ENCODE measurements at regions not wholly inside any gene's neighbourhood (a gene's known extent, or its start where the extent isn't known, plus 50 kb on each side); places are given as distances from the start of the nearest gene placed in this dataset.

GRCh38 chrX:1713296-1713695 is 98.4 kb downstream of the ASMT start:
- H3K4me3 ChIP-seq (ENCODE audit: low read depth in 1 of 2, low read length in 2 of 2) = no peak overlapping the region
- no peaks in the 10 kb centered on the region for H3K9me3 ChIP-seq (ENCODE audit: insufficient read depth, low read length, severe bottlenecking)
- H3K27me3 ChIP-seq (ENCODE audit: insufficient read depth, low read length, poor library complexity) = no peaks in the 10 kb centered on the region
- H3K79me2 ChIP-seq (ENCODE audit: insufficient read depth, low read length) = no peaks in the 10 kb centered on the region
- H3K9ac ChIP-seq (ENCODE audit: low read depth, low read length) = no peak overlapping the region
- DNase-seq = no peak
- no peaks in the 10 kb centered on the region for H3K4me1 ChIP-seq (ENCODE audit: insufficient read depth, low read length)
- H3K36me3 ChIP-seq (ENCODE audit: insufficient read depth, low read length) = no peaks in the 10 kb centered on the region
- H2AFZ ChIP-seq (ENCODE audit: low read depth, low read length) = no peak overlapping the region
- TF ChIP-seq CTCF (IDR thresholded peaks at IDR 0.05; ENCODE audit: borderline replicate concordance, extremely low read depth, low read length, poor library complexity, severe bottlenecking) (no peak), EZH2 (IDR thresholded peaks at IDR 0.05; ENCODE audit: borderline replicate concordance, low read depth, low read length, severe bottlenecking) (no peak)
- no peak overlapping the region for H3K27ac ChIP-seq (ENCODE audit: low read length)
- H3K4me2 ChIP-seq (ENCODE audit: insufficient read depth, low read length) = no peak overlapping the region
- no peak for ATAC-seq (ENCODE audit: insufficient read depth, low read depth)
- no peaks in the 10 kb centered on the region for H4K20me1 ChIP-seq (ENCODE audit: insufficient read depth, low read length)

- no peak for ATAC-seq (ENCODE audit: insufficient read depth, low read depth)
- TF ChIP-seq CTCF (IDR thresholded peaks at IDR 0.05; ENCODE audit: borderline replicate concordance, extremely low read depth, low read length, poor library complexity, severe bottlenecking) (no peak), EZH2 (IDR thresholded peaks at IDR 0.05; ENCODE audit: borderline replicate concordance, low read depth, low read length, severe bottlenecking) (no peak)
- no peaks in the 10 kb centered on the region for H3K27me3 ChIP-seq (ENCODE audit: insufficient read depth, low read length, poor library complexity)
Measured at GRCh38 chrX:1717373-1717772, 102.5 kb downstream of the ASMT start.

GRCh38 chrX:1719270-1719669 is 104.4 kb downstream of the ASMT start:
- H3K79me2 ChIP-seq (ENCODE audit: insufficient read depth, low read length) = no peaks in the 10 kb centered on the region
- no peak overlapping the region for H3K4me3 ChIP-seq (ENCODE audit: low read depth in 1 of 2, low read length in 2 of 2)
- no peak overlapping the region for H3K9ac ChIP-seq (ENCODE audit: low read depth, low read length)
- H3K27ac ChIP-seq (ENCODE audit: low read length) = no peak overlapping the region
- no peaks in the 10 kb centered on the region for H3K27me3 ChIP-seq (ENCODE audit: insufficient read depth, low read length, poor library complexity)
- DNase-seq (no peak), ATAC-seq (ENCODE audit: insufficient read depth, low read depth) (no peak)
- H3K36me3 ChIP-seq (ENCODE audit: insufficient read depth, low read length) = no peaks in the 10 kb centered on the region
- H3K9me3 ChIP-seq (ENCODE audit: insufficient read depth, low read length, severe bottlenecking) = no peaks in the 10 kb centered on the region
- no peak overlapping the region for H2AFZ ChIP-seq (ENCODE audit: low read depth, low read length)
- H3K4me2 ChIP-seq (ENCODE audit: insufficient read depth, low read length) = no peak overlapping the region
- TF ChIP-seq EZH2 (IDR thresholded peaks at IDR 0.05; ENCODE audit: borderline replicate concordance, low read depth, low read length, severe bottlenecking) (no peak), CTCF (IDR thresholded peaks at IDR 0.05; ENCODE audit: borderline replicate concordance, extremely low read depth, low read length, poor library complexity, severe bottlenecking) (no peak)
- no peaks in the 10 kb centered on the region for H4K20me1 ChIP-seq (ENCODE audit: insufficient read depth, low read length)
- no peaks in the 10 kb centered on the region for H3K4me1 ChIP-seq (ENCODE audit: insufficient read depth, low read length)

More at GRCh38 chrX:1717373-1717772, 102.5 kb downstream of the ASMT start:
- Histone ChIP-seq H2AFZ (ENCODE audit: low read depth, low read length) (no peak overlapping the region), H3K79me2 (ENCODE audit: insufficient read depth, low read length) (no peaks in the 10 kb centered on the region), H3K4me3 (ENCODE audit: low read depth in 1 of 2, low read length in 2 of 2) (no peak overlapping the region), H4K20me1 (ENCODE audit: insufficient read depth, low read length) (no peaks in the 10 kb centered on the region), H3K4me1 (ENCODE audit: insufficient read depth, low read length) (no peaks in the 10 kb centered on the region), H3K9me3 (ENCODE audit: insufficient read depth, low read length, severe bottlenecking) (no peaks in the 10 kb centered on the region), H3K4me2 (ENCODE audit: insufficient read depth, low read length) (no peak overlapping the region), H3K9ac (ENCODE audit: low read depth, low read length) (no peak overlapping the region), H3K36me3 (ENCODE audit: insufficient read depth, low read length) (no peaks in the 10 kb centered on the region), H3K27ac (ENCODE audit: low read length) (no peak overlapping the region)
- no peak for DNase-seq

GRCh38 chrX:1720836-1721235 is 106.0 kb downstream of the ASMT start:
- Histone ChIP-seq H3K36me3 (ENCODE audit: insufficient read depth, low read length) (no peaks in the 10 kb centered on the region), H3K4me2 (ENCODE audit: insufficient read depth, low read length) (no peak overlapping the region), H3K9me3 (ENCODE audit: insufficient read depth, low read length, severe bottlenecking) (no peaks in the 10 kb centered on the region), H2AFZ (ENCODE audit: low read depth, low read length) (no peak overlapping the region), H3K27me3 (ENCODE audit: insufficient read depth, low read length, poor library complexity) (no peaks in the 10 kb centered on the region), H4K20me1 (ENCODE audit: insufficient read depth, low read length) (no peaks in the 10 kb centered on the region), H3K4me1 (ENCODE audit: insufficient read depth, low read length) (no peaks in the 10 kb centered on the region), H3K27ac (ENCODE audit: low read length) (no peak overlapping the region), H3K4me3 (ENCODE audit: low read depth in 1 of 2, low read length in 2 of 2) (no peak overlapping the region), H3K9ac (ENCODE audit: low read depth, low read length) (no peak overlapping the region), H3K79me2 (ENCODE audit: insufficient read depth, low read length) (no peaks in the 10 kb centered on the region)
- no peak for TF ChIP-seq EZH2 (IDR thresholded peaks at IDR 0.05; ENCODE audit: borderline replicate concordance, low read depth, low read length, severe bottlenecking)
- ATAC-seq (ENCODE audit: insufficient read depth, low read depth) (no peak), DNase-seq (no peak)
